SIG-M5 treated with dmso at 0.1 percent for 504 hours (cell line): ENCODE measurements at regions not wholly inside any gene's neighbourhood (a gene's known extent, or its start where the extent isn't known, plus 50 kb on each side); places are given as distances from the start of the nearest gene placed in this dataset.
"Not testable (repeated sequence)": the region's sequence is repeated elsewhere in the genome, so short reads cannot be mapped to it uniquely, and the experiment has no call there.

Source experiments
- DNase-seq: peaks from one replicate; lab custom pipeline; 2025; ENCODE audit not compliant: unreplicated experiment; lab: John Stamatoyannopoulos, UW

DNA sequence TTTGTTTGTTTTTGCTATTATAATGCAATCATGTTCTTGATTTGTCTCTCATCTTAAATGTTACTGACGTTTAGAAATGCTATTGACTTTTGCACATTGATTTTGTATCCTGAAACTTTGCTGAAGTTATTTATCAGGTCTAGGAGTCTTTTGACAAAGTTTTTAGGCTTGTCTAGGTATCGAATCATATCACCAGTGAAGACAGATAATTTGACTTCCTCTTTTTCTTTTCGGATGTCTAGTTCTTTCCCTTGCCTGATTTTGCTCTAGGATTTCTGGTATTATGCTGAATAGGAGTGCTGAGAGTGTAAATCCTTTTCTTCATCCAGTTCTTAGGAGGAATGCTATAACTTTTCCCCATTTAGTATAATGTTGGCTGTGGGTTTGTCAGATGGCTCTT lies 719.7 kb upstream of the BCHE start:
- no peak for DNase-seq

DNA sequence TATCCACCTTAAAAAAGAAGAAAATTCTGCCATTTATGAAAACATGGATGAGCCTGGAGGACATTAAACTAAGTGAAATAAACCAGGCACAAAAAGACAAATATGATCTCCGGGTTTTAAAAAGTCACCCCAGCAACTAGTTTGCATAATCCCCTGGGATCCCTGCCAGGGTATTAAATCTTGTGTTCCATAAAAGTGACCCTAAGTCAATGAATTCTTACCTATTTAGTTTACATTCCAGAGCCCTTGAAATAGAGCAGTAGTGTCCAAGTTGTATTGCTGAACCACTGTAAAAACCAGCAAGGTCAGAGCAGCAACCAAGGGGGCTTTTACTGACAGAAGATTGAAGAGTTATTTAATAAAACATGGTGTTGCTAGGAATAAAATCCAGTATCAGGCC lies 716.8 kb upstream of the BCHE start:
- DNase-seq = no peak

DNA sequence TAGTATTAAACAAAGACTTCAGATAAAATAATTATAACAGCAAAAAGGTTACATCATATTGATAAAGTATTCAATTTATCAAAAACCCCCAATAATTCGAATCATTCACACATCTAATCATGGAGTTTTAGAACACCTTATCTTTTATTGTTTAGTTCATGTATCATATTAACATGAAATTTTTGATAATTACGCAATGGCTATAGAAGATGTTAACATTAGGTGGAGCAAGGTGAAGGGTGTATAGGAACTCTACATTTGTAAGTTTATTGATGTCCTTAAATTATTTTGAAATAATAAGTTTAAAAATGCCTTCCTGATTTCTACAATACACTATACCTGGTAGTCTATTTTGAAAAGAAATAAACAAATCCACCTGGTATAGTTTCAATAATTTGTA lies 696.5 kb upstream of the BCHE start:
- no peak for DNase-seq

DNA sequence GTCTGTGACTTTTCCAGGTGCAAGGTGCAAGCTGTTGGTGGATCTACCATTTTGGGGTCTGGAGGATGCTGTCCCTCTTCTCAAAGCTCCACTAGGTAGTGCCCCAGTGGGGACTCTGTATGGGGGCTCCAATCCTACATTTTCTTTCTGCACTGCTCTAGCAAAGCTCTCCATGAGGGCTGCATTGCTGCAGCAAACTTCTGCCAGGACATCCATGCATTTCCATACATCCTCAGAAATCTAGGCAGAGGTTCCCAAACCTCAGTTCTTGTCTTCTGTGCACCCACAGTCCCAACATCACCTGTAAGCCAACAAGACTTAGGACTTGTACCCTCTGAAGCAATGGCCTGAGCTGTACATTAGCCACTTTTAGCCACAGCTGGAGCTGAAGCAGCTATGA lies 694.5 kb upstream of the BCHE start:
- no peak for DNase-seq

DNA sequence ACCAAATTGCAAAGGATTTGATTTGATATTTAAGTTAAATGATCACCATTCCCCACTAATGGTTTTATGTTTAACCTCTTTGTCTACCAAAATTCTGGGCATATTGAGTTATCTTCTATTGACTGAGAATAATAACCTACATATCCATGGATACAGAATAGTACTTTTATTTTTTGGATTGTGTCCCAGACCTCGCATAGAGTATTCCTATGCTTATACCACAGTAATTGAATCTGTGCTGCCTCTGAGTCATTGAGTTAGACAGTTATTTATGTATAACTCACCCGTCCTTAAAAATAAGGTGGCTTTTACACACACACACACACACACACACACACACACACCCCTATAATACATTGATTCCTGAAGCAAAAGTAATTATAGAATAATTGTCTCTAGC lies 690.1 kb upstream of the BCHE start:
- no peak for DNase-seq

DNA sequence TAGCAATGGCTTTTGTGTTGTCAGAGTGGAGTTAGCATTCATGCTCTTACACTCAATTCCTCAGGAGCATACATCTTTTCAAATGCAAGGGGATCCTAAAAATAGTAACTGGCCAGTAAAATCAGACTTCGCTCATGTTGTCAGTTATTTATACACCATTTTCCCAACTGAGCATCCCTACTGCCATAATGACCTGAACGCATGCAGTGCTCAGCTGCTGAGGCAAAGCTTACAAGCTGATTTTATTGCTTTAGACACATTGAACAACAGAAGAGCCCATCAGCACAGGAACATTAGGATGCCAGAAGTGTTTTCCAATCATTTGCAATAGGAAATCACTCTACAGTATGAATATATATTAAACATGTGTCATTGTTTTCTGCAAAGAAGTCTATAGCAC lies 689.7 kb upstream of the BCHE start:
- no peak for DNase-seq

DNA sequence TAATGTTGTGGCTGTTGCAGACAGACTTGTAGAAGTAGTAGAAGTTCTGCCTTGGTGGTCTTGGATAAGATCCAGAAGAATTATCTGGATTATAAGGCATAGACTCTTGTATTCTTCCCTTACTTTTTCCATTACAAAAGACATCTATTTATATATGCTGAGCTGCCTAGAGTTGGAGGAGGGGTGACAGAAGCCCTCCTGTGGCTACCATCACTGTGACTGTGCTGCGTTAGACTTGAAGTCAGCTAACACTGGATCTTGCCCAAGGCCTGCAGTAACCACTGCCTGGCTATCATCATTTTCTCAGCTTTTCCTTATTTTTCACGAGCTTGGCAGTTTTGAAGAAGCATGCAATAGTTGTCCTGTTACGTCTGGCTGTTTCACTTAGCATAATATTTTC lies 684.8 kb upstream of the BCHE start:
- DNase-seq = no peak

DNA sequence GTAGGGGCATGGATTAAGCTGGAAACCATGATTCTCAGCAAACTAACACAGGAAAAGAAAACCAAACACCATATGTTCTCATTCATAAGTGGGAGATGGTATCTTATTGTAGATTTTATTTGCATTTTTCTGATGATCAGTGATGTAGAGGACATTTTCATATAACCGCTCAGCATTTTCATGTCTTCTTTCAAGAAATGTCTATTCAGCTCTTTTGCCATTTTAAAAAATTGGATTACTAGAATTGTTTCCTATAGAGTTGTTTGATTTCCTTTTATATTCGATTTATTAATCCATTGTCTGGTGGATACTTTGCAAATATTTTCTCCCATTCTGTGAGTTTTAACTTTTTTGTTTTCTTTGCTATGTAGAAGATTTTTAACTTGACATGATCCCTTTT lies 682.2 kb upstream of the BCHE start:
- DNase-seq = no peak

DNA sequence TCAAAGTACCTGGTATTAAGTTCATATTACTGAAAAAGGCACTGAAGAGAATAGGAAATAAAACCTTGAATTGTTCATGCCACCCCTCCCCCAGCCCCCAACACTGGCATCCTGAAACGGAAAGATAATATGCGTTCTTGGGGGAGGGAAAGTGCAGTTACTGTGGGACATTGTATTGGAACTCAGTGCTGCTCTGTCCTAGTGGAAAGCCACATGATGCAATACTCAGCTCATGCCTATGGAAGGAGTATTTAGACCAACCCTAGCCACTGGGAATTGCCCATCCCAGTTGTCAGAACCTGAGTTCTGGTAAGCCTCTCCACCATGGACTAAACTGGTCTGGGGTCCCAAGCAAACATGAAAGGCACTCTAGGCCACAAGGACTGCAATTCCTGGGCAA lies 680.8 kb upstream of the BCHE start:
- no peak for DNase-seq

DNA sequence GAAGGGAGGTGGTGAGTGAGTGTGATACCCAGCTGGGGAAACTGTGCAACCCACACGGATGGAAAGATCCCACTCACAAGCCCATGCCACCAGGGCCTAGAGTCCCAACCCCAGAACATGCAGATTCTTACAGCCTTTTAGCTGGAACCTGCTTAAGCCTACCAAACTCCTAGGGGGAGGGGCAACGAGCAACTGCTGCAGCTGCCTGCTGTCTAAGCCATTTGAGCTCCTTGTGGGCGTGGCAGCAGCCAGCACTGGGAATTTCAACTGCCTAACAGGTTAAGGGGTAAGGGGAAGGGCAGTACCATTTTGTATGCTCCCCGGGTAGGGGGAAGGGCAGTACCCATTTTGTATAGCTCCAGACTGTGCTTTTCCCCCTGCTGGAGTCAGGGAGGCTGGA lies 673.2 kb upstream of the BCHE start:
- DNase-seq = no peak

DNA sequence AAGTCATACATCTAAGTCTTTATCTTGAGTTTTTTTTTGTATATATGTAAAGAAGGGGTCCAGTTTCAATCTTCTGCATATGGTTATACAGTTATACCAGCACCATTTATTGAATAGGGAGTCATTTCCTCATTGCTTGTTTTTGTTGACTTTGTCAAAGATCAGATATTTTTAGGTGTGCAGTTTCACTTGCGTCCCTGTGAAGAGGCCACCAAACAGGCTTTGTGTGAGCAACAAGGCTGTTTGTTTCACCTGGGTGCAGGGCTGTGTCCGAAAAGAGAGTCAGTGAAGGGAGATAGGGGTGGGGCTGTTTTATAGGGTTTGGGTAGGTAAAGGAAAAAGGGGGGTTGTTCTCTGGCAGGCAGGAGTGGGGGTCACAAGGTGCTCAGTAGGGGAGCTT lies 663.2 kb upstream of the BCHE start:
- not testable (repeated sequence) for DNase-seq

DNA sequence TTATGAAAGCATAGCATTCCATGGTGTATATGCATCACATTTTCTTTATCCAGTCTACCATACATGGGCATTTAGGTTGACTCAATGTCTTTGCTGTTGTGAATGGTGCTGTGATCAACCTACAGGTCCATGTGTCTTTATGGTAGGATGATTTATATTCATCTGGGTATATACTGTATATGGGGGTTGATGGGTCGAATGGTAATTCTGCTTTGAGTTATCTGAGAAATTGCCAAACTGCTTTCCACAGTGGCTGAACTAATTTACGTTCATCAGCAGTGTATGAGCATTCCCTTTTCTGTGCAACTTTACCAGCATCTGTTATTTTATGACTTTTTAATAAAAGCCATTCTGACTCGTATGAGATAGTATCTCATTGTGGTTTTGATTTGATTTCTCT lies 662.4 kb upstream of the BCHE start:
- no peak for DNase-seq

DNA sequence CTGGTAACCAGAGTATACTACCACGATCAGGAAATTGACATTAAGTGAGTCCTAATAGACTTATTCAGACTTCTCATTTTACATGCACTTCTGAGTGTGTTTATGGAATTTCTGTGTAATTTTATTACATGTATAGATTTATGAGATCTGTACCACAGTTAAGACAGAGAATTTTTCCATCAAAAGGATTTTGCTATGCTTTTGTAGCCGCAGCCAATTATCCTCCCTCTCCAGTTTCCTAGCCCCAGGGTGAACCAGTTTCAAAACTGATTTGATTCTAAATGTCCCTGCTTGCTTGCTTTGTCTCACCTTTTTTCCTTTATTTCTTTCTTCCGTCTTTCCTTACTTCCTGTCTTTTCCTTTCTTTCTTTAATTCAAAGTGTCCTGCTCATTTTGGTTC lies 661.2 kb upstream of the BCHE start:
- DNase-seq = no peak

DNA sequence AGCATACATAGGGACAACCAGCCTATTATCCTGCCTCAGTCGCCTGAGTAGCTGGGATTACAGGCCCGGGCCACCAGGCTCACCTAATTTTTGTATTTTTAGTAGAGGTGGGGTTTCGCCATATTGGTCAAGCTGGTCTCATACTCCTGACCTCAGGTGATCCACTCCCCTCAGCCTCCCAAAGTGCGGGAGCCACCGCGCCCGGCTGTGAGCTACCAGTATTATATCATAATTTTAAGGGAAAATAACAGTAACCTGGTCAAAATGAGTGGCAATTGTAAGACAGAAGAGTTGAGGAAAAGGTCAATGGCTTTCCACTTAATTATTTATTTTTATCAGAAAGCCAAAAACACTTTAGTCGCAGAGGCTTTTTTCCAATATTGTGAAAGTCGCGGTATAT lies 652.6 kb upstream of the BCHE start:
- DNase-seq = no peak

DNA sequence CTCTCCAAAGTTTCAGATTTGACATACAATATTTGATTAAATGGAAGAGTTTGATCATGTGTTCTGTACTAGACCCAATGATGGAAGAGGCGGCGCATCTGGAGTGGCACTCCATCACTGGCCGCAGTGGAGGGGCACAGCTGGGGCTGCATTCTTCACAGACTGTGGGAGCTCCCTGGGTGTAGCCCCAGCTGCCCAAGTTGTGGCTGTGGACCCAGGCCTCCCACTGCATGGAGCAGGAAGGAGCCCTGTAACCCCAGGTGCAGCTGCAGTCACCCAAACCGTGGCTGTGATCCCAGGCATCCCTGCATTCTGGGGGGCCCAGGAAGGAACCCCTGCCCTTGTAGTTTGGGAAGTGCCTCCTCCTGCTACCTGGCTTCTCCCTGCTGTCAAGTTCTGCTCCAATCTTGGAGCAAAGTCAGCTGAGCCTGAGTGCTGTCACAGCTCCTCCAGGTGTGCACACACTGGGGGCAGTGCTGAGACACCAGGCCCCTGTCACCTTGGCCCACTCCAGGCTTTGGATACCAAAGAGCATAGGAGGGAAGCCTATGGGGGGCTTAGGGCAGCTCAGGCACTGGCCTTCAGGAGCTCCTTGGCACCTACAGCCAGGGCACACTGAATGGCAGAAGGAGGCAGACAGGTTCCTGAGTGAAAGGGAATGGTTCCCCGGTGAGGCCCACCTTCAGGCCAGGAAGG lies 651.9 kb upstream of the BCHE start:
- no peak for DNase-seq

DNA sequence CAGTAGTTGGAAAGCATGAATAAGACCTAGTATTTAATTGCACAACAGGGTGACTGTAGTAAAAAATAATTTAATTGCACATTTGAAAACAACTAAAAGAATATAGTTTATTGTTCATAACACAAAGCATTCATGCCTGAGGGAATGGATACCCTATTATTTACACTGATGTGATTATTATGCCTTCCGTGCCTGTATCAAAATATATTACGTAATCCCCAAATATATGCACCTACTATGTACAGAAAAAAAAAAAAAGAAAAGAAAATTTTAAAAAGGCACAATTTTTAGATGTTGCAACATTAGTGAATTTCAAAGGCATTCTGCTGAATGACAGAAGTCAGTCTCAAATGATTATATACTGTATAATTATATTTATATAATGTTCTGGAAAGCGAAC lies 647.2 kb upstream of the BCHE start:
- DNase-seq = no peak

DNA sequence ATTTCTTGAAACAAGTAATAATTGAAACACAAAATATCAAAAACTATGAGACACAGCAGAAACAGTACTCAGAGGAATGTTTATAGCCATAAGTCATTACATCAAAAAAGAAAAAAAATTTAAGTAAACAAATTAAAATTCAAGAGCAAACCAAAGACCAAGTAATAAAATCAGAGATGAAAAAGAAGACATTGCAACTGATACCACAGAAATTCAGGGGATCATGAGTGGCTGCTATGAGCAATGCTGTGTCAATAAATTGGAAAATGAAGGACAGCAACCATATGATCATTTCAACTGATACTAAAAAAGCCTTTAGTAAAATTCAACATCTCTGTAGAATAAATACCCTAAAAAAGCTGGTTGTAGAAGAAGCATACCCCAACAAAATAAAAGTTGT lies 644.1 kb upstream of the BCHE start:
- DNase-seq = no peak

DNA sequence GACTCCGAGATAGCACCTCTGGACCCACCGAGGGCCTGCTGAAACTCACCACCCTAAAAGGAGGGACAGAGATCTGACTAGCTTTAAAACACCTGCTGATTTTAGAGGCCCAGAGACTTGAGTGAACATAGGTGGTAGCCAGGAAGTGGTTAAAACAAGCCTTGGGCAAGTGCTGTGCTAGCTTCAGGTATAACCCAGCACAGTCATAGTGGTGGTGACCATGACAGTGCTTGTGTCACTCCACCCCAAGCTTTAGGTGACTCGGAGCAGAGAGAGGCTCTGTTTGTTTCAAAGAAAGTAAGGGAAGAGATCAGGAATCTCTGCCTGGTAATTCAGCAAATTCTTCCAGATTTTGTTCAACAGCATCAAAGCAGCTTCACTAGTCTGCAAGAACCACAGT lies 641.1 kb upstream of the BCHE start:
- DNase-seq = no peak

DNA sequence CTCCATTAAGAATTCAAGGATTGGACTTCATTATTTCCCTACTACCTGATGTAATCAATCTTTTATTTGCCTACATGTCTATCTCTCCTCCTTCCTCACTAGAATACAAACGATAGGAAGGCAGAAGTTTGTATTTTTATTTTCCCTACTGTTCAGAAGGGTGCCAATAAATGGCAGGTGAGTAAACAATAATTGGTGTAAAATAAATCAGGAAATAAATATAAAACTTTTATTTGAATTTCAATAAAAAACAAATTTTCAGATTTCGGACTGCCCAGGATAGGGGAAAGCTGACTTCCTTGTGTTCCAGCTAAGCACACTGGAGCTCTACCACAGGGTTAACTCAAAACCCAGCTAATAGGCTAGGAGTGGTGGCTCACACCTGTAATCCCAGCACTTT lies 636.3 kb upstream of the BCHE start:
- DNase-seq = no peak

DNA sequence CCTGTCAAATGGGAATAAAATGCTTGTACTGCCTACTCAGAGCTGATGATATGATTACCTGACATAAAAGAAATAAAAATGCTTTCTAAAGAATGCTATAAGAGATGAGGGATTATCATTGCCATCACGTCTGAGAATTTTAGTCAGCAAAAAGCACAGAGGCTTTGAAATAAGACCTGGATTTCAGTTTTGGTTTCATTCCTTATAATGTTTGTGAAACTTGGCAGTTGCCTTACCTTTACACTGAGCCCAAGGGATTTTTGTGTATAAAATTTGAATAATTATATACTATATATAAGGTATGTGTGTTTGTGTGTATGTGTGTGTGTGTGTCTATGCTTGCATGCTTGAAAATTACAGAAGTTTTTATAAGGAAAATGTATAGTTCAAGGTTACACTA lies 634.8 kb upstream of the BCHE start:
- no peak for DNase-seq

DNA sequence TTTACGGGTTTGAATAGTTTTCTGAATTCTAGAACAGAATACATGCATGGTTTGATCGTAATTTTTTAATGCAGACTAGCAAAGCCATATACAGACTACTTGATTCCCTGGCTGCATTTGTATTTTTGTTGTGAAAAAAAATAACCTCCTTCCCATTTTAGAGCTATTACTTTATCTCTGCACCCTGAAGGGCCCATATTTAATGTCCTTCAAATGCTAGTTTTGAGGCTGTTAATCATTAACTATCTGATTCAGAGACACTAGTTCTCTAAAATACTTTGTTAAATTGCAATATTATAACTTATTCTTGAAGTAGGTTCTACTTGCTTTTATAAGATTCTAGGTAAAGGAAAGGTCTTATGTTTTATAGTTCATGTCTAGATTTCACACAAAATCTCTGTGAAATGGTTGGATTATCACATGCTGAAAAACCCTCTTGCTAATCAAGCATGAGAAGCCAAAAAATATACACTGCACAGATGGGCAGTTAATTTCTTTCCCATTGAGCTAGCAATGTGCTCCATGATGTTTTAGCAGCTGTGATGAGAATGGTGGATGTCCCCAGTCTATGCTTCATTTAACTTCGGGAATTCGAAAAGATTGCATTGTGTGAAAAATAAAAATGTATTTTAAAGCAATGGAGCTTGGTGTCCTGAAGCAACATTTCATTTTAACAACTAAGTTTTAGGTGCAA lies 634.0 kb upstream of the BCHE start:
- no peak for DNase-seq

DNA sequence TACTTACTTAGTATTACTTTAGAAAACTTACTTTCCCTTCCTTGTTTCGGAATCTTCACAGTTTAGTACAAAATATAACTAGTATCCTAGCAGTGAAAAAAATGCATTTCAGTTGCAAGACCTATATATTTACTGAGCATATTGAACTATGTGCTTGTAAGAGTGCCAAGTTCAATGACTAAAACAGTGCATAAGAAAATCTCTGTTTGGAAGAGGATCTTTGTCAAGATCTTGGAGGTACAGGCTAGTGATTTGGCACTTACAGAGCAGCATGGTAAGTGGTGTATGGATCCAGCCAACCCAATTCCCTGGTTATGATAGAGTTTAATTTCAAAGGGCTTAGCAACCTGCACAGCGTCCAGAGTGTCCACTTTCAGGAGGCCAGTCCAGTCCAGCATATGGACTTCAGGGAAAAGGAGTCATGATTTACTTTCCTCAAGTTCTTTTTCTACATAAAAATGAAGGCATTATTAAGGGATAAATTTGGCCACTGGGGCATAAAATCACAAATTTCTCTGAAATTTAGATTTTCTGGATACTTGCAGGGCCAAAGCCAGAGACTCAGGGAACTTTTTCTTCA lies 625.8 kb upstream of the BCHE start:
- DNase-seq = no peak

DNA sequence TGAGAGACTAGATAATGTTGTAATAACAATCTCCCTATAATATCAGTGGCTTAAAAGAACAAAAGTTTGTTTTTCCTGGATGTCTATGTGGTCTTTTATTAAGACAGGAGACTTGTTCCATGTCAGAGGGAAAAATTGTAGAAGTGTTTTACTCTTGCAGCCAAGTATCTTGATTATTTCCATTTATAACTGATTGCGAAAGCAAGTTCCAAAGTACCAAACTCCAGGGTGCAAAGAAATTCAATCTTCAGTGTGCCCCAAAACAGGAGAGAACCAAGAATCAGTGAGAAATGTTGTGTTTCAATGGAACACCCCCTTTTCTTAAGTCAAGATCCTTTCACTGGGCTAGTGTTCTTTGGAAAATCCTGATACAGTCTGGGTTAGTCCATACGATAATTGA lies 624.4 kb upstream of the BCHE start:
- no peak for DNase-seq
